ENCODE measurements at regions not wholly inside any gene's neighbourhood (a gene's known extent, or its start where the extent isn't known, plus 50 kb on each side); places are given as distances from the start of the nearest gene placed in this dataset.
A peak's percentile ranks its signal among the peaks of the same experiment; 100 is the strongest.
"Not testable (repeated sequence)": the region's sequence is repeated elsewhere in the genome, so short reads cannot be mapped to it uniquely, and the experiment has no call there.

- DNase-seq: no peak
Measured at GRCh38 chr5:6112125-6112524, 266.2 kb downstream of the MED10 start.

- DNase-seq: no peak
Measured at GRCh38 chr5:6111131-6111530, 267.2 kb downstream of the MED10 start.

GRCh38 chr5:6110441-6111005, 267.8 kb downstream of the MED10 start:
- DNase-seq: no peak

- DNase-seq: no peak
Measured at GRCh38 chr5:6108981-6109825, 269.1 kb downstream of the MED10 start.

- no peak for DNase-seq
Measured at GRCh38 chr5:6108540-6108848, 269.9 kb downstream of the MED10 start.

GRCh38 chr5:6107675-6108539, 270.4 kb downstream of the MED10 start:
- no peak for DNase-seq

GRCh38 chr5:6106756-6107155, 271.6 kb downstream of the MED10 start:
- no peak for DNase-seq

- DNase-seq: no peak
Measured at GRCh38 chr5:6105320-6105719, 273.0 kb downstream of the MED10 start.

GRCh38 chr5:6096101-6096500, 282.2 kb downstream of the MED10 start:
- DNase-seq: peak in 1 of 56 donors; percentile 16

GRCh38 chr5:6094180-6094579, 284.2 kb downstream of the MED10 start:
- not testable (repeated sequence) for DNase-seq

- no peak for DNase-seq
Measured at GRCh38 chr5:6090838-6091237, 287.5 kb downstream of the MED10 start.

GRCh38 chr5:6090079-6090654, 288.2 kb downstream of the MED10 start:
- DNase-seq: no peak

GRCh38 chr5:6088706-6089105, 289.6 kb downstream of the MED10 start:
- no peak for DNase-seq

- peak in 6 of 56 donors; percentile 8 to 32 (median 14) for DNase-seq
Measured at GRCh38 chr5:6087576-6087975, 290.8 kb downstream of the MED10 start.

GRCh38 chr5:6086871-6087270, 291.5 kb downstream of the MED10 start:
- DNase-seq: no peak

GRCh38 chr5:6085341-6085860, 292.9 kb downstream of the MED10 start:
- DNase-seq: no peak

- DNase-seq: no peak
Measured at GRCh38 chr5:6084836-6085235, 293.5 kb downstream of the MED10 start.

- DNase-seq: peak in 5 of 56 donors; percentile 15 to 40 (median 27)
Measured at GRCh38 chr5:6084376-6084775, 294.0 kb downstream of the MED10 start.

- DNase-seq: no peak
Measured at GRCh38 chr5:6083311-6083978, 294.9 kb downstream of the MED10 start.

- no peak for DNase-seq
Measured at GRCh38 chr5:6082685-6083084, 295.7 kb downstream of the MED10 start.

- no peak for DNase-seq
Measured at GRCh38 chr5:6081727-6082210, 296.6 kb downstream of the MED10 start.

All from amygdala (tissue), 56 donors.